Esophagus squamous epithelium (tissue), 5 donors: ENCODE measurements at regions not wholly inside any gene's neighbourhood (a gene's known extent, or its start where the extent isn't known, plus 50 kb on each side); places are given as distances from the start of the nearest gene placed in this dataset.

Experiments
- DNase-seq: peaks from one replicate; lab custom pipeline; 2025; lab: John Stamatoyannopoulos, UW
- H3K27ac ChIP-seq, 4 donors: fragments of 200-600 bp; sonication (generic); one replicate each; pipeline ENCODE4 v1.5.1; 2016 to 2019; ENCODE audit warnings: mild to moderate bottlenecking in 1 of 4
- H3K27me3 ChIP-seq, 4 donors: fragments of 200-600 bp; sonication (generic); 1 replicate in 3 of 4; 2 replicates in 1 of 4; pipeline versions ENCODE4 v1.5.1 to v1.6.0; 2017 to 2021; ENCODE audit warnings: antibody characterized with exemption in 1 of 4
- H3K36me3 ChIP-seq, 3 donors: fragments of 200-600 bp; sonication (generic); one replicate each; pipeline ENCODE4 v1.5.1; 2016 to 2019
- H3K4me1 ChIP-seq, 3 donors: fragments of 200-600 bp; sonication (generic); one replicate each; pipeline ENCODE4 v1.5.1; 2017 to 2019
- H3K4me3 ChIP-seq, 4 donors: fragments of 200-600 bp; sonication (generic); 1 replicate in 3 of 4; 2 replicates in 1 of 4; pipeline ENCODE4 v1.5.1; 2016 to 2019; ENCODE audit warnings: mild to moderate bottlenecking in 2 of 4, moderate library complexity in 1 of 4
- H3K9me3 ChIP-seq, 3 donors: fragments of 200-600 bp; sonication (generic); one replicate each; pipeline ENCODE4 v1.5.1; 2016 to 2019
- CTCF ChIP-seq, 6 experiments: fragments of 450-650 bp in 4 of 6; fragments of 200-600 bp in 2 of 6; sonication (generic) in 2 of 6; IDR thresholded peaks; one replicate each; pipeline ENCODE4 v1.5.1; 2016 to 2019; ENCODE audit warnings: antibody characterized with exemption in 6 of 6, mild to moderate bottlenecking in 4 of 6, moderate library complexity in 4 of 6
- POLR2A ChIP-seq, 4 donors: fragments of 450-650 bp; IDR thresholded peaks; one replicate each; pipeline ENCODE4 v1.6.1; 2017; ENCODE audit warnings: antibody characterized with exemption in 4 of 4, mild to moderate bottlenecking in 4 of 4, moderate library complexity in 3 of 4
- WGBS, 2 donors: methylation state at CpG; one replicate each; pipeline ENCODE4 v1.1.5; 2018; 5-methylcytosine and 5-hydroxymethylcytosine counted together
- intact Hi-C: fragments of 100-400 bp; cut with DNase I; formaldehyde crosslinking; loops from one replicate; pipeline ENCODE4 v1.15.0; 2022
- donor health status: DM: yes; HTN: yes; CAD: no.

DNA sequence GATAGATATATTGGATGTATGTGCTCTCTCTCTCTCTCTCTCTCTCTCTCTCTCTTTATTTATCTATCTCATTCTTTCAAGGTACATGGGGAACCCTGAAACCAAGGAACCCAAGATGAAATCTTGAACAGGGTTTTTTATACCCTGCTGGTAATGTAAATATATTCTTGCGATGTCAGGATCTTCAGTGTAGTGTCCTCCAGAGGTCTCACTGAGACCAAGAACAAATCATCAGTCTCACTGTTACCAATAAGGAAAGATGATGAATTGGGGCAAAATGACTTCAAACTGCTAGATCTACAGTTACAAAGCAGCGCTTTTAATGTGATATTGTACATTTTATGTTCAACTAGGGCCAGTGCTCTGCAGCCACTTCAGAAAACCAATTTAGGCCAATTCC, 423.5 kb downstream of the ANKRD7 start:
- H3K4me3 ChIP-seq = no peak overlapping the region
- H3K9me3 ChIP-seq = no peaks in the 10 kb centered on the region
- no peak for DNase-seq
- TF ChIP-seq POLR2A (IDR thresholded peaks at IDR 0.05) (no peak), CTCF (IDR thresholded peaks at IDR 0.05) (no peak)
- H3K27ac ChIP-seq = no peak overlapping the region
- no peaks in the 10 kb centered on the region for H3K36me3 ChIP-seq
- WGBS, 2 donors = 74 to 79% methylated on average over 2 of the region's 2 CpGs
- intact Hi-C loops = no loop called here
- H3K4me1 ChIP-seq = no peaks in the 10 kb centered on the region
- no peaks in the 10 kb centered on the region for H3K27me3 ChIP-seq

GRCh38 chr7:118657391-118658005, 433.0 kb downstream of the ANKRD7 start:
- Histone ChIP-seq H3K4me3 (no peak overlapping the region), H3K9me3 (no peaks in the 10 kb centered on the region), H3K36me3 (no peaks in the 10 kb centered on the region), H3K27me3 (no peaks in the 10 kb centered on the region), H3K4me1 (no peaks in the 10 kb centered on the region), H3K27ac (no peak overlapping the region)
- 55 to 59% methylated on average over 5 of the region's 5 CpGs for WGBS, 2 donors
- intact Hi-C loops = no loop called here
- no peak for TF ChIP-seq POLR2A (IDR thresholded peaks at IDR 0.05)
- TF ChIP-seq CTCF (IDR thresholded peaks at IDR 0.05) = no peak
- no peak for DNase-seq

- no peak overlapping the region for H3K4me3 ChIP-seq
Observed at GRCh38 chr7:118662266-118662665, 437.8 kb downstream of the ANKRD7 start.

DNA sequence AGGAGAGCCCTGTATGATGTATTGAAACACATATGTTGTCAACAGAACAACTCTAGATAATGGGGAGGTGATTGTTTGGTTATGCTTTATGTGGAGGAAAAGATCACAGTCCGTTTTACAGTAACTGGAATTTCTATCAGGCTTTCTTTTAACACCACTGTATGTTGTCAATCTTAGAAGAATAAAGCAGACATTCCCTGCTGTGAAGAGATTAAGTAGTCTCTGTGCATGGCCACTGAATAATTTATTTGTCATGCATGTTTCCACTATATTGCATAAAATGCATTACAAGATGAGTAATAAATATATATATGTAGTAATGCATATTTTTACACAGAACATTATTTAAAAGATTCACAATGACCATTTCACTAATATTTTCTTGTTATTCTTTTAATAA, 440.0 kb downstream of the ANKRD7 start:
- Histone ChIP-seq H3K9me3 (no peaks in the 10 kb centered on the region), H3K36me3 (no peaks in the 10 kb centered on the region), H3K4me3 (no peak overlapping the region), H3K27ac (no peak overlapping the region), H3K4me1 (no peaks in the 10 kb centered on the region), H3K27me3 (no peaks in the 10 kb centered on the region)
- intact Hi-C loops = no loop called here
- DNase-seq = no peak
- WGBS, 2 donors = 34 to 57% methylated on average over 1 of the region's 1 CpG
- no peak for TF ChIP-seq POLR2A (IDR thresholded peaks at IDR 0.05)
- TF ChIP-seq CTCF (IDR thresholded peaks at IDR 0.05) = no peak

More at GRCh38 chr7:118662266-118662665, 437.8 kb downstream of the ANKRD7 start:
- WGBS, 2 donors = 49 to 58% methylated on average over 2 of the region's 2 CpGs
- no peak for DNase-seq
- Histone ChIP-seq H3K9me3 (no peaks in the 10 kb centered on the region), H3K27me3 (no peaks in the 10 kb centered on the region), H3K27ac (no peak overlapping the region), H3K36me3 (no peaks in the 10 kb centered on the region), H3K4me1 (no peaks in the 10 kb centered on the region)
- intact Hi-C loops = no loop called here
- TF ChIP-seq CTCF (IDR thresholded peaks at IDR 0.05) (no peak), POLR2A (IDR thresholded peaks at IDR 0.05) (no peak)

GRCh38 chr7:118671149-118671548, 446.6 kb downstream of the ANKRD7 start:
- H3K4me1 ChIP-seq = no peaks in the 10 kb centered on the region
- no peaks in the 10 kb centered on the region for H3K27me3 ChIP-seq
- H3K4me3 ChIP-seq = no peak overlapping the region
- H3K36me3 ChIP-seq = no peaks in the 10 kb centered on the region
- no peaks in the 10 kb centered on the region for H3K9me3 ChIP-seq
- 65 to 66% methylated on average over 4 of the region's 4 CpGs for WGBS, 2 donors
- TF ChIP-seq CTCF (IDR thresholded peaks at IDR 0.05) (no peak), POLR2A (IDR thresholded peaks at IDR 0.05) (no peak)
- DNase-seq = no peak
- no peak overlapping the region for H3K27ac ChIP-seq
- intact Hi-C loops = no loop called here
